Peyer's patch (tissue), 4 donors: ENCODE measurements at regions not wholly inside any gene's neighbourhood (a gene's known extent, or its start where the extent isn't known, plus 50 kb on each side); places are given as distances from the start of the nearest gene placed in this dataset.

Experiments
- DNase-seq, 3 donors: peaks; one replicate each; pipeline ENCODE4 v3.0.0-alpha.2; 2017 to 2019
- H3K27ac ChIP-seq, 4 donors: fragments of 200-600 bp; sonication (generic); one replicate each; pipeline ENCODE4 v1.5.1; 2016 to 2019
- H3K27me3 ChIP-seq, 2 donors: fragments of 200-600 bp; sonication (generic); one replicate each; pipeline ENCODE4 v1.5.1; 2019
- H3K36me3 ChIP-seq, 3 donors: fragments of 200-600 bp; sonication (generic); one replicate each; pipeline ENCODE4 v1.5.1; 2016 to 2019
- H3K4me1 ChIP-seq, 4 donors: fragments of 200-600 bp; sonication (generic); one replicate each; pipeline ENCODE4 v1.5.1; 2016 to 2019
- H3K4me3 ChIP-seq, 4 donors: fragments of 200-600 bp; sonication (generic); 1 replicate in 3 of 4; 2 replicates in 1 of 4; pipeline ENCODE4 v1.5.1; 2016 to 2019; ENCODE audit warnings: mild to moderate bottlenecking in 1 of 4
- H3K9me3 ChIP-seq, 4 donors: fragments of 200-600 bp; sonication (generic); one replicate each; pipeline ENCODE4 v1.5.1; 2016 to 2019; ENCODE audit warnings: mild to moderate bottlenecking in 1 of 4
- CTCF ChIP-seq, 6 experiments: fragments of 450-650 bp in 4 of 6; fragments of 200-600 bp in 2 of 6; sonication (generic) in 1 of 6; IDR thresholded peaks; one replicate each; pipeline ENCODE4 v1.5.1; 2017 to 2019; ENCODE audit warnings: antibody characterized with exemption in 6 of 6, mild to moderate bottlenecking in 3 of 6, moderate library complexity in 1 of 6
- POLR2A ChIP-seq, 2 donors: fragments of 450-650 bp; IDR thresholded peaks; one replicate each; pipeline ENCODE4 v1.5.1; 2017; ENCODE audit warnings: antibody characterized with exemption in 2 of 2, mild to moderate bottlenecking in 2 of 2, moderate library complexity in 2 of 2

GRCh38 chr16:52229471-52229870 is 317.5 kb downstream of the TOX3 start:
- TF ChIP-seq POLR2A (IDR thresholded peaks at IDR 0.05) (no peak), CTCF (IDR thresholded peaks at IDR 0.05) (no peak)
- no peak for DNase-seq
- no peak overlapping the region for H3K27ac ChIP-seq

DNA sequence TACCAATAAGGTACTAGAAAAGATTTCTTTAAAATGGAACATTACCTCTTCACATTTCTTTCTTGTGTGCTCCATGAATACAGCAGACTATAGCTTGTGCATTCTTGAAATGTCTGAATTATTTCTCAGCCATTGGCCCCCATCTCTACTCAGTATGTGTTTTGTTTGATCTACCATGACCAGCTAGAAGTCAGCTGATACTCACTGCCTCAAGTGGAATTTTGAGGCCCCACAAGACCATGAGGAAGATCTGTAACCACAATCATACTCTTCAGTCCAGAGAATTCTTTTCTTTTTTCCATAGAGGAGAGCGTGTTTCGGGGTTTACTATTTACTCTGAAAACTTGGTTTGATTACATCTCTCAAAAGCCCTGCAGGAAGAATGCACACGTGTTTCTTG is 319.1 kb downstream of the TOX3 start:
- Histone ChIP-seq H3K27me3 (no peaks in the 10 kb centered on the region), H3K9me3 (no peaks in the 10 kb centered on the region), H3K4me3 (no peak overlapping the region), H3K4me1 (no peaks in the 10 kb centered on the region), H3K36me3 (no peaks in the 10 kb centered on the region), H3K27ac (no peak overlapping the region)
- TF ChIP-seq POLR2A (IDR thresholded peaks at IDR 0.05) (no peak), CTCF (IDR thresholded peaks at IDR 0.05) (no peak)
- DNase-seq, result no peak

More at GRCh38 chr16:52229471-52229870, 317.5 kb downstream of the TOX3 start:
- Histone ChIP-seq H3K4me1 (no peaks in the 10 kb centered on the region), H3K36me3 (no peaks in the 10 kb centered on the region), H3K9me3 (no peaks in the 10 kb centered on the region), H3K4me3 (no peak overlapping the region), H3K27me3 (no peaks in the 10 kb centered on the region)

- TF ChIP-seq POLR2A (IDR thresholded peaks at IDR 0.05) (no peak), CTCF (IDR thresholded peaks at IDR 0.05) (no peak)
- H3K36me3 ChIP-seq, result no peaks in the 10 kb centered on the region
- DNase-seq, result no peak
- H3K27me3 ChIP-seq, result no peaks in the 10 kb centered on the region
- no peak overlapping the region for H3K27ac ChIP-seq
- no peak overlapping the region for H3K4me3 ChIP-seq
- H3K9me3 ChIP-seq, result no peaks in the 10 kb centered on the region
- no peaks in the 10 kb centered on the region for H3K4me1 ChIP-seq
These were observed 334.1 kb downstream of the TOX3 start for GRCh38 chr16:52212841-52213240.

- Histone ChIP-seq H3K9me3 (no peaks in the 10 kb centered on the region), H3K27me3 (no peaks in the 10 kb centered on the region), H3K4me3 (no peak overlapping the region), H3K4me1 (no peaks in the 10 kb centered on the region), H3K27ac (no peak overlapping the region), H3K36me3 (no peaks in the 10 kb centered on the region)
- TF ChIP-seq CTCF (IDR thresholded peaks at IDR 0.05) (no peak), POLR2A (IDR thresholded peaks at IDR 0.05) (no peak)
- no peak for DNase-seq
These were observed 337.7 kb downstream of the TOX3 start for GRCh38 chr16:52209227-52209626.

- TF ChIP-seq POLR2A (IDR thresholded peaks at IDR 0.05), result no peak
- no peak for TF ChIP-seq CTCF (IDR thresholded peaks at IDR 0.05)
- DNase-seq, result no peak
These were observed 343.8 kb downstream of the TOX3 start for GRCh38 chr16:52203096-52203495.

DNA sequence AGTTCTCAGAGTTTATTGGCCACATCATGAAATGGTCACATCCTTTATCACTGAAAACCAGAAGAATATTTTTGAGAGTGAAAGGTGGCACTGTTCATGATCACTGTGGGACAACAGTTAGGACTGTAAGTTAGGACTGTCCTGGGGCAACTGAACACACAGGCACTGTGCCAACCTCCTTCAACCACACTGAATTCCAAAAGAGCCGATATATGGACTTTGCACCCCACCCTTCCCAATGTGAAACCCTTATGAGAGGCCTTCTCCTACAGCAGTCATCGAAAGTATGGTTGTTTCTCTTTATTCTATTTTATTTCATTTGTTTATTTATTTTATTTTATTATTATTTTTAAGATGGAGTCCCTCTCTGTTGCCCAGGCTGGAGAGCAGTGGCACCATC is 353.5 kb downstream of the TOX3 start:
- TF ChIP-seq POLR2A (IDR thresholded peaks at IDR 0.05), result no peak
- TF ChIP-seq CTCF (IDR thresholded peaks at IDR 0.05), result no peak
- no peak for DNase-seq
- no peak overlapping the region for H3K4me3 ChIP-seq
- no peak overlapping the region for H3K27ac ChIP-seq
- H3K36me3 ChIP-seq, result no peaks in the 10 kb centered on the region
- H3K9me3 ChIP-seq, result no peaks in the 10 kb centered on the region
- H3K4me1 ChIP-seq, result no peaks in the 10 kb centered on the region
- no peaks in the 10 kb centered on the region for H3K27me3 ChIP-seq

More at GRCh38 chr16:52203096-52203495, 343.8 kb downstream of the TOX3 start:
- no peak overlapping the region for H3K27ac ChIP-seq
- H3K27me3 ChIP-seq, result no peaks in the 10 kb centered on the region
- H3K9me3 ChIP-seq, result no peaks in the 10 kb centered on the region
- H3K4me3 ChIP-seq, result no peak overlapping the region
- no peaks in the 10 kb centered on the region for H3K36me3 ChIP-seq
- no peaks in the 10 kb centered on the region for H3K4me1 ChIP-seq
